Hematopoietic multipotent progenitor cell treated with erythropoietin and hydrocortisone succinate and interleukin-3 and kit ligand, for 8 days (in vitro differentiated cells): ENCODE measurements at regions not wholly inside any gene's neighbourhood (a gene's known extent, or its start where the extent isn't known, plus 50 kb on each side); places are given as distances from the start of the nearest gene placed in this dataset.

Experiments
- DNase-seq: peaks from one replicate; pipeline ENCODE4 v3.0.0-alpha.2; 2015

- no peak for DNase-seq
Observed at GRCh38 chrX:39616098-39616729, 481.5 kb downstream of the BCOR start.

- DNase-seq, result no peak
Observed at GRCh38 chrX:39616731-39617130, 481.0 kb downstream of the BCOR start.

GRCh38 chrX:39618178-39618577 lies 479.6 kb downstream of the BCOR start:
- no peak for DNase-seq

- DNase-seq, result peak; percentile 57
Observed at GRCh38 chrX:39619182-39620009, 478.4 kb downstream of the BCOR start.

- DNase-seq, result no peak
Observed at GRCh38 chrX:39624166-39624565, 473.6 kb downstream of the BCOR start.

GRCh38 chrX:39625810-39626209 lies 471.9 kb downstream of the BCOR start:
- no peak for DNase-seq

- no peak for DNase-seq
Observed at GRCh38 chrX:39626749-39627148, 471.0 kb downstream of the BCOR start.

GRCh38 chrX:39627257-39627656 lies 470.5 kb downstream of the BCOR start:
- DNase-seq, result peak; percentile 36

- no peak for DNase-seq
Observed at GRCh38 chrX:39629001-39629400, 468.8 kb downstream of the BCOR start.

- no peak for DNase-seq
Observed at GRCh38 chrX:39630344-39630743, 467.4 kb downstream of the BCOR start.

GRCh38 chrX:39631276-39632229 lies 466.2 kb downstream of the BCOR start:
- DNase-seq, result no peak

GRCh38 chrX:39633293-39633692 lies 464.5 kb downstream of the BCOR start:
- peak; percentile 66 for DNase-seq

- no peak for DNase-seq
Observed at GRCh38 chrX:39636481-39636880, 461.3 kb downstream of the BCOR start.

- DNase-seq, result no peak
Observed at GRCh38 chrX:39638526-39638925, 459.2 kb downstream of the BCOR start.

GRCh38 chrX:39639871-39640270 lies 457.9 kb downstream of the BCOR start:
- DNase-seq, result no peak

GRCh38 chrX:39640866-39641265 lies 456.9 kb downstream of the BCOR start:
- no peak for DNase-seq

GRCh38 chrX:39642071-39642470 lies 455.7 kb downstream of the BCOR start:
- DNase-seq, result no peak

GRCh38 chrX:39643550-39643949 lies 454.2 kb downstream of the BCOR start:
- DNase-seq, result no peak

GRCh38 chrX:39645178-39645895 lies 452.4 kb downstream of the BCOR start:
- no peak for DNase-seq

- DNase-seq, result no peak
Observed at GRCh38 chrX:39648548-39649254, 449.1 kb downstream of the BCOR start.

- no peak for DNase-seq
Observed at GRCh38 chrX:39650768-39651347, 446.9 kb downstream of the BCOR start.

GRCh38 chrX:39652336-39652735 lies 445.4 kb downstream of the BCOR start:
- peak; percentile 46 for DNase-seq
